ENCODE measurements at regions not wholly inside any gene's neighbourhood (a gene's known extent, or its start where the extent isn't known, plus 50 kb on each side); places are given as distances from the start of the nearest gene placed in this dataset.

GRCh38 chr10:126803394-126803793, 101.8 kb upstream of the DOCK1 start:
- ATAC-seq (ENCODE audit: low read depth): no peak
- no peak for DNase-seq
- intact Hi-C loops (cut with micrococcal nuclease): no loop called here
- no peaks in the 10 kb centered on the region for H3K4me1 Mint-ChIP-seq
- H3K36me3 Mint-ChIP-seq (ENCODE audit: low read depth): no peaks in the 10 kb centered on the region
- ChIA-PET CTCF (no interaction called here), POLR2A (no interaction called here)
- no peak overlapping the region for H3K4me3 Mint-ChIP-seq
- H3K27me3 Mint-ChIP-seq: no peaks in the 10 kb centered on the region
- H3K9me3 Mint-ChIP-seq: no peaks in the 10 kb centered on the region
- no peak overlapping the region for H3K27ac Mint-ChIP-seq
- no peak for TF ChIP-seq CTCF (IDR thresholded peaks at IDR 0.05)

GRCh38 chr10:126804396-126804795, 100.8 kb upstream of the DOCK1 start:
- ChIA-PET POLR2A (no interaction called here), CTCF (no interaction called here)
- H3K4me3 Mint-ChIP-seq: no peak overlapping the region
- H3K27me3 Mint-ChIP-seq: no peaks in the 10 kb centered on the region
- ATAC-seq (ENCODE audit: low read depth) (no peak), DNase-seq (no peak)
- H3K9me3 Mint-ChIP-seq: no peaks in the 10 kb centered on the region
- H3K4me1 Mint-ChIP-seq: no peaks in the 10 kb centered on the region
- TF ChIP-seq CTCF (IDR thresholded peaks at IDR 0.05): no peak
- no peaks in the 10 kb centered on the region for H3K36me3 Mint-ChIP-seq (ENCODE audit: low read depth)
- no peak overlapping the region for H3K27ac Mint-ChIP-seq
- intact Hi-C loops (cut with micrococcal nuclease): no loop called here

- no peaks in the 10 kb centered on the region for H3K4me1 Mint-ChIP-seq
- POLR2A ChIA-PET: no interaction called here
Measured at GRCh38 chr10:126806498-126806897, 98.7 kb upstream of the DOCK1 start.

GRCh38 chr10:126806991-126807702, 98.1 kb upstream of the DOCK1 start:
- Mint-ChIP-seq H3K4me1 (no peaks in the 10 kb centered on the region), H3K9me3 (peaks cover 12% of the 10 kb centered on the region), H3K27ac (no peak overlapping the region), H3K4me3 (no peak overlapping the region), H3K36me3 (ENCODE audit: low read depth) (no peaks in the 10 kb centered on the region), H3K27me3 (no peaks in the 10 kb centered on the region)
- ATAC-seq (ENCODE audit: low read depth) (no peak), DNase-seq (no peak)
- intact Hi-C loops (cut with micrococcal nuclease): no loop called here
- no peak for TF ChIP-seq CTCF (IDR thresholded peaks at IDR 0.05)
- ChIA-PET POLR2A (no interaction called here), CTCF (no interaction called here)

More at GRCh38 chr10:126806498-126806897, 98.7 kb upstream of the DOCK1 start:
- Mint-ChIP-seq H3K27ac (no peak overlapping the region), H3K36me3 (ENCODE audit: low read depth) (no peaks in the 10 kb centered on the region), H3K27me3 (no peaks in the 10 kb centered on the region), H3K9me3 (peaks cover 11% of the 10 kb centered on the region), H3K4me3 (no peak overlapping the region)
- DNase-seq (no peak), ATAC-seq (ENCODE audit: low read depth) (no peak)
- TF ChIP-seq CTCF (IDR thresholded peaks at IDR 0.05): no peak
- CTCF ChIA-PET: no interaction called here
- intact Hi-C loops (cut with micrococcal nuclease): no loop called here

GRCh38 chr10:126808103-126808502, 97.1 kb upstream of the DOCK1 start:
- CTCF ChIA-PET: no interaction called here
- POLR2A ChIA-PET: no interaction called here
- no peak overlapping the region for H3K4me3 Mint-ChIP-seq
- DNase-seq (no peak), ATAC-seq (ENCODE audit: low read depth) (no peak)
- intact Hi-C loops (cut with micrococcal nuclease): no loop called here
- no peaks in the 10 kb centered on the region for H3K27me3 Mint-ChIP-seq
- H3K4me1 Mint-ChIP-seq: no peaks in the 10 kb centered on the region
- H3K27ac Mint-ChIP-seq: no peak overlapping the region
- peaks cover 12% of the 10 kb centered on the region for H3K9me3 Mint-ChIP-seq
- no peaks in the 10 kb centered on the region for H3K36me3 Mint-ChIP-seq (ENCODE audit: low read depth)
- TF ChIP-seq CTCF (IDR thresholded peaks at IDR 0.05): no peak

Measured in activated B cell treated with CpG ODN at 0.5 μM for 24 hours (primary cell).